GM18868 (cell line): ENCODE measurements at regions not wholly inside any gene's neighbourhood (a gene's known extent, or its start where the extent isn't known, plus 50 kb on each side); places are given as distances from the start of the nearest gene placed in this dataset.
"Not testable (repeated sequence)": the region's sequence is repeated elsewhere in the genome, so short reads cannot be mapped to it uniquely, and the experiment has no call there.

Source experiments
- ATAC-seq: cut with Tn5 transposase; IDR thresholded peaks from one replicate; pipeline ENCODE4 v1.9.1; 2021; ENCODE audit warnings: mild to moderate bottlenecking, moderate library complexity; ENCODE audit not compliant: unreplicated experiment

- no peak for ATAC-seq
Observed at GRCh38 chr1:221497046-221497445, 244.8 kb downstream of the DUSP10 start.

GRCh38 chr1:221503268-221503667 lies 238.6 kb downstream of the DUSP10 start:
- no peak for ATAC-seq

DNA sequence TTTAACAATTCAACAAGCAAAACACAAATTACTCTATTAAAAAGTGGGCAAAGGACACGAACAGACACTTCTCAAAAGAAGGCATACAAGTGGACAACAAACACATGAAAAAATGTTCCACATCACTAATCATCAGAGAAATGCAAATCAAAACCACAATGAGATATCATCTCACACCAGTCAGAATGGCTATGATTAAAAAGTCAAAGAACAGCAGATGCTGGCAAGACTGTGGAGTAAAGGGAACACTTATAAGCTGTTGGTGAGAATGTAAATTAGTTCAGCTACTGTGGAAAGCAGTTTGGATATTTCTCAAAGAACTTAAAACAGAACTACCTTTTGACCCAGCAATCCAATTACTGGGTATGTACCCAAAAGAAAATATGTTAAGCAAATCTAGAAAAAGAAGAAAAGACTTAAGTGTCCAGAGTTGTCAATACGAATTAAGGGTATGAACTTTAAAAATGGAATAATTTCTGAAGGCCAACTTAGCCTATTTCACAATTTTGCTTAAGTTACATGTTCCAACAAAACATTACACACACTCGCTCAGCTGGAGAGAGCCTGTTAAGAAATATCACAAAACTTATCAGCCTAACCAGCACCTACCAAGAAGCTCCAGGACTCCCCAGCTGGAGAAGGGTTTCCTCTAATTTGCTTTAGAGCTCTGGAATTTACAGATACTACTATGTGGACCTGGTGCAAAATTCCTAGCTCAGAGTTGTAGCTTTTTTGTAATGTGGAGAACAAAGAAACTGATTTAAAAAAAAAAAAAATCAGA lies 232.1 kb downstream of the DUSP10 start:
- no peak for ATAC-seq

DNA sequence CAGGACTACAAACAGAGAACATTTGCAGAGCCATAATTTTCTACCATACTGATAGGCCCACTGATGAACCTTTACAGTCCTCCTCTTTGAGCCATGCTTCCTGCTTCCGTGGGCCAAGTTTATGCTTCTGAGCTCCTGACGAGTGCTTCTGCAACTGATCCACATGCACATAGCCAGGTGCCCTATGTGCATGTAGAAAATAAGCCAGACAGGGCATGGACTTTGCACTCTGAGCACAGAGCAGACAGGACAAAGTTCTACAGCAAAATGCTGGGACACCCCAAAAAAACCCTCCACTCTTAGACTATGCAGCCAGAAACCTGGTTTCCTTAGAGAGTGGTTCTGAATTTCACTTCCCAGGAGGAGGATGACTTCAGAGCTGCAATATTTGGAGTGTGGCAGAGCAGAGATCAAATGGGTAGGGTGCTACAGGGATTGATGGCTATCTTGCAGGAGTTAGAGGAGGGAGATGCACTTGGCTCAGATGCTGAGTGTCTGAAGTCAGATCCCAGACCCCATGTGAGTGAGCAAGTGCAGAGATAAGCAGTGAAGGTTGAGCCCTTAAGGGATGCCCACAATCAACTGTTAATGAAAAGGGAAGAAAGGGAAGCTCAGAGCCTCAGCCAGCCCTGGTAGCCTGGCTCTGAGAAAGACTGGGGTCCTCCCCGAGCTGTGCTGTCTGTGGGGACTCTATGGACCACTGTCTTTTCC lies 230.9 kb downstream of the DUSP10 start:
- no peak for ATAC-seq

GRCh38 chr1:221511797-221512196 lies 230.1 kb downstream of the DUSP10 start:
- ATAC-seq = no peak

DNA sequence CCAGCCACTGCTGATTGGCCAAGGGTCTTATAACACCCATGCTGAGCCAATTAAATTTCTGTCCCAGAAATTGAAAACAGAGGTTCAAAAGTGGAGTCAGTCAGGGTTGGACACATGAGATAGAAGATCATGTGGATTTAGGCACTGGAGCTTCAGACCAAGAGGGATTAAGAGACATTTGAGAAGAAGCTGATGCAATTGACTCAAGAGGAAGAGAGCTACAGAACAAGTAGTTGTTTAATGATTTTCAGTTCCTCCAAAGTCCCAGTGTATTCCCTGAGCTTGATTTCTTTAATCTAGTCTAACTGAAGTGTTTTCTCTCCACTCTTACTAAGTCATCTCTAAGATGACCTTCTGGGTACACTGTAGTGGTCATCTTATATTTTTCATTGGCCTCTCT lies 227.1 kb downstream of the DUSP10 start:
- ATAC-seq = no peak

GRCh38 chr1:221515496-221515895 lies 226.4 kb downstream of the DUSP10 start:
- no peak for ATAC-seq

- ATAC-seq = no peak
Observed at GRCh38 chr1:221517961-221518360, 223.9 kb downstream of the DUSP10 start.

GRCh38 chr1:221520250-221520649 lies 221.6 kb downstream of the DUSP10 start:
- no peak for ATAC-seq

DNA sequence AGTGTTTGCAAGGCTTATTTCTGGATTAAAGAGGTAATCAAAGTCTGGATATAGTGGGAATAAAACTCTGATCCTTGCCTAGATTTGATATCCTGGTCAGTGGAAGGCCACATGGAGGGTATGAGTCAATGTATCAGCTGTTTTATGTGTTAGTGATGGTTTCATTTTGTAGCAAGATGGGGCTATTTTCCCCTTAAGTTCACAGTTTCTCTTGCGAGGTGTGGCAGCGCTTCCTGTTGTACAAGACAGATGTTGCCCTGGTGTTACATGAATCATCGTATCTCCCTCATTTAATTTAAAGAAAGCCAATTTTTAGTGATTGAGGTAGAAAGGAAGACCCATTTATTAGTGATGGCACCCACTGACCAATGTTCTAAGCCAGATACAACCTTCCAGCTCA lies 220.2 kb downstream of the DUSP10 start:
- ATAC-seq = no peak

DNA sequence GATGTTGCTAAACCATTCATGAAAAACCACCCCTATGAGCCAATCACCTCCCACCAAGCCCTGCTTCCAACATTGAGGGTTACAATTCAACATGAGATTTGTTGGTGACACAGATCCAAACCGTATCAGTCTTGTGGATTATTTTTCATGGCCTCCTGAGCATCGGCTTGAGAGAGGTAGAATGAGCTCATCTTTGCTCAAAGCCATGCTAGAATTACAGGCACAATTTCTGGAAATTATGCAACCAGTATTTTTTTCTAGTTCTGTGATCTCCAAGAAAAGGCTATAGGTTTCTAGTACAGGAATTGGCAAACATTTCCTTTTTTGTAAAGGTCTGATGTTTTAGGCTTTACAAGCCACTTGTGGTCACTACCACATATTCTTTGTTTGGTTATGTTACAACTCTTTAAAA lies 219.4 kb downstream of the DUSP10 start:
- no peak for ATAC-seq

DNA sequence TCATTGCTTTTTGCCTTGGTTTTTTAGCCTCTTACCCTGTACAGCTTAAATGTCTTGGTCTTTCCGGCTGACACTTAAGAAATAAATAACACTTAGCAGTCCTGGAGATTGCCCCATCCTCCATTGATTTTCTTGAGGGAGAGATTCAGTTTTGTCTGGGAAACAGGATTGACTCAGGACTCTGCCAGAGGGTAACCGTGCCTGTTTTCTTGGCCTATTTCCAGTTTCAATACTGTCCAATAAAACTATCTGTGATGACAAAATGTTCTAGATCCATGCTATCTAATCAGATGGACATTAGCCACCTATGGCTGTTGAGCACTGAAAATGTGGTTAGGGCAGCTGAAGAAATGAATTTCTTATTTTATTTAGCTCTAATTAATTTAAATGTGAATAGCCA lies 216.1 kb downstream of the DUSP10 start:
- no peak for ATAC-seq

GRCh38 chr1:221527302-221527701 lies 214.6 kb downstream of the DUSP10 start:
- no peak for ATAC-seq

DNA sequence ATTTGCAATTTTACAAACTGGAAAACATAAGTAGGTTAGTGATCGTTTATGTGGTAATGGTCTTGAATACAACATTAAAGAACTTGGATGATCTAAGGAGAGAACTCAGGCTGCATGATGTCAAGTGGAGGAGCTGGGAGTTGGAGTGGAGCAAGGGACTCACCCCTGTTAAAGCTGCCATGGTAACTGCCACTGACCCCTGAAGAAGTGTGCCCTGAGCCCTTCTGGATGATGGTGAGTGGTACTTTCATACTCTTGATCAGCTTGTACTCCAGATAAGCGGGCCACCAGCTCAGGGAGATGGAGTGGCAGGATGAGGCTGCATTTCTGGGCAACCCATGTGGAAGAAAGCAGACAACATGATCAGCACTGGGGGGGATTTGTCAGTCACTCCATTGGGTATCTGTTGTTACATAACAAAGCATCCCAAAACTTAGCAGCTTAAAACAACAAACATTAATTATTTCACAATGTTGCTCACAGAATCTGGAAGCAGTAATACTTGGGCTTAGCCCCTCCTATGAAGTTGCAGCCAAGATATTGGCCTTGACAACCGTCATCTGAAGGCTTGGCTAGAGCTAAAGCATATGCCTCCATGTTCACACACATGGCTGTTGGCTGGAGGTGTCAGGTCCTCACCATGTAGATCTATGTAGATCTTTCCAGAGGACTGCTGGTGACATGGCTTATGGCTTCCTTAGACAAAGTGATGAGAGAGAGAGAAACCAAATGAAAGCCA lies 213.8 kb downstream of the DUSP10 start:
- ATAC-seq = no peak

- not testable (repeated sequence) for ATAC-seq
Observed at GRCh38 chr1:221530159-221530558, 211.7 kb downstream of the DUSP10 start.

DNA sequence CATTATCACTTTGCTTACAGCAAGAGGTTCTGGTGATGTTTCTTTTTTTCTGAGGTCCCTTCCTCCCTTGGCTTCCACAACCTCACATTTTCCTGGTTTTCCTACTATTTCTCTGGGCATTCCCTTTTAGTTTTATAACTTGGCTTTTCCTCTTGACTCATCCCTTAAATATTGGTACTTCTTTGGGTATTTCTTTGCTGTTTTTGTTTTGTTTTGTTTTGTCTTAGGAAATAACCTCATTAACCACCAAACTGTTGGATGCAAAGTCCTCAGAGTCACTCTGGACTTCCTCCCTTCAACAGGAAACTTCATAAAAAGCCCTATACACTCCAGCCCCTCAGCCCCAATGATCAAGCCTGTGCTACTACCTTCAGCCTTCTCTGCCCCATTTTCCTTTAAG lies 211.1 kb downstream of the DUSP10 start:
- ATAC-seq = no peak

DNA sequence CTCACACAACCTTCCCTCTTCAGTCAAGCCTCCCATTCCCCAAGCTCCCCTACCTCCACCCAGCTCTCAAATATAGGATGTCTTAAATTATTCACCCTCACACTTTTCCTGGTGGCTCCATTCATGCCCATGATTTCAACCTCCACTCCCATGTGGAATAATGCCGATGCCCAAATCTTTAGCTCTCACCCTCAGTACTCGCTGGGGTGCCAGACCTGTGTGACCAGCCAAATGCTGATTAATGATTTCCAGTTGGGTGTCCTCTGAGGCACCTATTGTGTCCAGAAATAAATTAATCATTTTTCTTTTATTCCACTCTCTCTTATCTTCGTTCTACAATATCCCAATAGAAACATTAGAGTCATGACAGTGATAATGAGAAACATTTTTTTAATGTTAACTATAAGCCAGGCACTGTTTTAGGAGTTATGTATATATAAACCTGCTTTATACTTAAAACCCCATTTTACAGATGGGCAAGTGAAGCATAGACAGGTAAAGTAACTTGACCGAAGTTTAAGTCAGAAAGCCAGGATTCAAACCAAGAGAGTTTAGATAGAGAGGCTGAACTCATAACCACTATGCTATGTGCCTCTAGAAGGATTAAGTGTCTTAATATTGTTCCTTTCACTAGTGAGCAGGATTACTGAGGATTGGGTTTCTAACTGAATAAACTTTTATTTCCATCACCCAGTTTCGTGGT lies 209.7 kb downstream of the DUSP10 start:
- ATAC-seq = no peak

GRCh38 chr1:221541296-221541695 lies 200.6 kb downstream of the DUSP10 start:
- no peak for ATAC-seq

GRCh38 chr1:221543529-221544120 lies 198.3 kb downstream of the DUSP10 start:
- no peak for ATAC-seq

- ATAC-seq = no peak
Observed at GRCh38 chr1:221548942-221549341, 192.9 kb downstream of the DUSP10 start.

- ATAC-seq = no peak
Observed at GRCh38 chr1:221549815-221550214, 192.1 kb downstream of the DUSP10 start.
